ENCODE measurements at regions not wholly inside any gene's neighbourhood (a gene's known extent, or its start where the extent isn't known, plus 50 kb on each side); places are given as distances from the start of the nearest gene placed in this dataset.
"Not testable (repeated sequence)": the region's sequence is repeated elsewhere in the genome, so short reads cannot be mapped to it uniquely, and the experiment has no call there.

- DNase-seq: no peak
Measured at GRCh38 chr9:22654833-22655232, 208.2 kb downstream of the DMRTA1 start.

DNA sequence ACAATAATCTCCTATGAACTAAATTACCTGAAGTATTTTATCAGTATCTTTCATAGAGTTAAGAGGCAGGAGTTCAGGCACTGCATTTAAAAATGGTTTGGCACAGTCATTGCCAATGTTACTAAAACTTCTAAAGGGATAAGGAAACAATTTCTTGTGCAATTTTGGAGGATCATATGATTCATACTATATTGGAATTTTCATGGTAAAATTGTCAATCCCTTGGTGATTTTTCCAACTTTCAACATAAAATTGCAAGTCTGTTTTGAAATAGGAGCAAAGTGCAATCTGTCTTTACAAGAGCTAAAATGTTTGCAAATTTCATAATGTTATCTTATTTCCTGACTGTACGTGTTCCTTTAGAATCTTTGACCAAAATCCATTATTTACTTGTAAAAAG lies 211.1 kb downstream of the DMRTA1 start:
- no peak for DNase-seq

GRCh38 chr9:22658484-22658883 lies 211.9 kb downstream of the DMRTA1 start:
- DNase-seq: not testable (repeated sequence)

- no peak for DNase-seq
Measured at GRCh38 chr9:22682536-22682935, 235.9 kb downstream of the DMRTA1 start.

- no peak for DNase-seq
Measured at GRCh38 chr9:22682961-22683699, 236.5 kb downstream of the DMRTA1 start.

GRCh38 chr9:22683700-22684075 lies 237.1 kb downstream of the DMRTA1 start:
- no peak for DNase-seq

- DNase-seq: no peak
Measured at GRCh38 chr9:22693156-22693555, 246.5 kb downstream of the DMRTA1 start.

GRCh38 chr9:22700171-22700570 lies 253.5 kb downstream of the DMRTA1 start:
- DNase-seq: no peak

- no peak for DNase-seq
Measured at GRCh38 chr9:22718653-22719052, 272.0 kb downstream of the DMRTA1 start.

GRCh38 chr9:22722492-22722891 lies 275.9 kb downstream of the DMRTA1 start:
- no peak for DNase-seq

- DNase-seq: no peak
Measured at GRCh38 chr9:22731786-22732185, 285.2 kb downstream of the DMRTA1 start.

DNA sequence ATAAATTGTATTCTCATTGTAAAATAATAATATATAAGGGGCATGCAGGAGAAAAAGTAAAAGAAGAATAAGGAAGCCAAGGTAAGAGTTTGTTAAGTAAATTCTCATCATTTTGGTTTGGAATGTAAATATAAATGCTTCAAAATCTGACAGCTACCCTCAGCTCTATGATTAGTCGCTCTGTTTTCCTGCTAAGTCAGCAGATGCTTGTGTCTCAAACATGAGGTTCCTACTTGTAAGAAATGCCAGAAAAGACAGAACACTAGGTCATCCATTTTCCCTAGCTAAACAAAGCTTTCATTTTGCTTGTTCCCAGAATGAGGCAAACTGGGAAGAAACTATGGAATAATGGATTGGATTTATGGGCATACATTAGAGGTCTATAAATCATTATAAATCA lies 293.1 kb downstream of the DMRTA1 start:
- DNase-seq: no peak

GRCh38 chr9:22740781-22741180 lies 294.2 kb downstream of the DMRTA1 start:
- DNase-seq: no peak

DNA sequence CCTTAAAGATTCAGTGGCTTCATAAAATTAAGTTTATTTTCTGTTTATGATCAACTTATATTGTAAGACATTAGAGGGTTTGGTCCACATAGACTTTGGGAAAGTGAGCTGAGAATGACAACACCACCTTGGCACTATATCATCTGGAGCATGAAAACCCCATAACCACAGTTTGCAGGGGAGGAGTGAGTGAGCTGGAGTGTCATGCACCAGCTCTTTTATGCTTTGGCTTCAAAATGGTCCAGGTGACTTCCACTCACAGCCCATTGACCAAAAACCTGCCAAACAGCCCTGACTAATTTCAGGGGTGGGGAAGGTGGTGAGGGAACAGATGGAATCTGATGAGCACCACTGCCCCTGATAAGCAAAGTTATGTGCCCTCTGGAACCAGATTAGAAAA lies 295.8 kb downstream of the DMRTA1 start:
- no peak for DNase-seq

DNA sequence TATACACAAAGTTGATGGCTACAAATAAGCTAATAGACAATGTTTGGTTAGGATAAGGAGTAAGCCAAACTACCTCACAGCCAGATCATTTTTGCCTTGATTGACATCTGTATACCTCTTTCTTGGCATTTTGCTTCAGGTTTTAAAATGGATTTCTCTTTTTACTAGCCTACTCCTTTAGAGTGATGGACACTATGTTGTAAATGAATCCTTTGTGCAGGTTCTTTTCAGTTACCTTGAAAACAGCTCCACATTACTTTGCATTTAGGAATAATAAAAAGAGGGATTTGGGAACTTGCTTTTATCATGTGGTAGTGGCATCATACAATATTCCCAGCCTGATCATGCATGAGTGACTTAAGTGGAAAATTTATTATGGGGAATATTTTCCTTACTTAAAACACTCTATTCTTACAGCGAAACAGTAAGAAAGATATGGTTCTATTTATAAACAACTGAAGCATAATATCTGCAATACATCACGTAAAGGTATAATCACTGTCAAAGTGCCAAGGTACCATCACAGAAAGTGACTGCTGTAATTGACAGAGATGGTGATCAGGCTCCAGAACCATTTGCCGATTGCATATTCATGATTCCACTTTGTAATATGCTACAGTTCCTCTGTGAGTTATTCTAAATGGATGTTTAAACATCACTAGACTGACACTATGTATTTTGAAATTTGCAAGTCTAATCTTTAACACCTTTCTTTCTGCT lies 327.0 kb downstream of the DMRTA1 start:
- DNase-seq: no peak

DNA sequence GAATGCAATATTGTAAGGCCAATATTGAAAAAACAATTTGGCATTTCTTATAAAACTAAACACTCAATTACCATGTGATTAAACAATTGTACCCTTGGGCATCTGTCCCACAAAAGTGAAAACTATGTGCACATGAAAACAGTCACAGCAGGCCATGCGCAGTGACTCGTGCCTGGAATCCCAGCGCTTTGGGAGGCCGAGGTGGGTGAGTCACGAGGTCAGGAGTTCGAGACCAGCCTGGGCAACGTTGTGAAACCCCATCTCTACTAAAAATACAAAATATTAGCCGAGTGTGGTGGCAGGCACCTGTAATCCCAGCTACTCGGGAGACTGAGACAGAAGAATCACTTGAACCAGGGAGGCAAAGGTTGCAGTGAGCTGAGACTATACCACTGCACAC lies 343.7 kb downstream of the DMRTA1 start:
- no peak for DNase-seq

- DNase-seq: no peak
Measured at GRCh38 chr9:22808876-22809275, 362.3 kb downstream of the DMRTA1 start.

DNA sequence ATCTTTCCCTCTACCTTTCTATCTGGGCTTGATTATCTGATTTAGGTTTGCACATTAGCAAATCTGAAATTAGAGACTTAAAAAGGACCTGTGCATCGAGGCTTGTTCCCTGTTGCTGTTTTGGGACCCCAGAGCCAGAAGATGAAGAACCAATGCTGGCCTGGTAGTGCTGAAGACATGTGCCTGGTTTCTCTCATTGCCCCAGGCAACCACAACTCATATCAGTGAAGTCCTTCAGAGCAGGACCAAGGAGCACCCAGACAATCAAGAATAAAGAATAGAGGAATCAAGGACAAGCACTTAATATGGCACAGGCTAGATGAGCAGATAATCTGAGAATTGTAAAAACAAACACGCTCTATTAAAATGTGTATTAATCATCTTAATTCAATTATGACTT lies 362.7 kb downstream of the DMRTA1 start:
- DNase-seq: no peak

DNA sequence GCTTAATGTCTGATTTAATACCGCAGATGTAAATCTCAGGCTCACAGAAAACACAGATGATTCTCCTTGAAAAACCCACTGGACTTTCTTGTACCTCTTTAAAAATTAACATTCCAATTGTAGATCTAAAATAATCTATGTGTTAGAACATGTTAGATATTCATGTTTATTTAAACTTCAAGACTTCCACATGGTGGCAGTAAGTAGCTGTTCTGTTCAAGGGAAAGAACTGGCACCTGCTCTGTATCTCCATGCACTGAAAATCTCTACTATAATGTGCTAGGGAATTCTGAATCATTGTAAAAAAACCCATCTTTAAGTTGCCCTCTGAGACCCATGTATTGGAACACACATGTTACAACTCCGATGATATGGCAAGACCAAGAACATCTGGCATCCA lies 366.9 kb downstream of the DMRTA1 start:
- no peak for DNase-seq

DNA sequence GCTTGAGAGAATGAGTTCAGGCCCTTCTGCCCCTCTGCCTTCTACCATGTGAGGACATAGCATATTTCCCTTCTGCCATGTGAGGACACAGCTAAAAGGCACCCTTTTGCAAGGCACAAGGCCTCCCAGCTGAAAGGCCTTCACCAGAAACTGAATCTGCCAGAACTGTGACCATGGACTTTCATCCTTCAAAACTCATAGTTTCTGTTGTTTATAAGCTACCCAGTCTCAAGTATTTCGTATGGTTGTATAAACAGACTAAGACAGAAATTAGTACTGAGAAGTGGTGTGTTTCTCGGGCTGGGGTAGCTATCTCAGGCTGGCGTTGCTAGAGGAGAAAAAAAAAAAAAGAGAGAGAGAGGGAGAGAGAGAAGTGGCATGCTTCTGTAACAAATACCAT lies 368.6 kb downstream of the DMRTA1 start:
- DNase-seq: no peak

DNA sequence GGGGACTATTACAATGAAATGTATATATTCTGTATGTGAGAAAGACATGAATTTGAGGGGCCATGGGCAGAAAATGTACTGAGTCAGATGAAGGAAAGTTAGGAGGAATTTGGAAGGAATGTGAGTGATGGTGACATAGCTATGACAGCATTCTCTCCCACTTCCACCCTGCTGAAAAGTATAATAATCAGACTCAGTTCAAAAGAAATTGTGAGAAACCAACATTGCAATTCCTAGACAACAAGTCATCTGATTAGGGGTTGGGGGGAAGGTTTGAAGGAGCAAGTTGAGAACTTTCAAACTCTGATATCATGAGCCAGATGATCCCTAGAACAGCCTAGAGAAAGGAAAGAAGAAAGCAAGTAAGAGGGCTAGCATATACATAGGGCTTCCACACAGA lies 370.6 kb downstream of the DMRTA1 start:
- DNase-seq: no peak

DNA sequence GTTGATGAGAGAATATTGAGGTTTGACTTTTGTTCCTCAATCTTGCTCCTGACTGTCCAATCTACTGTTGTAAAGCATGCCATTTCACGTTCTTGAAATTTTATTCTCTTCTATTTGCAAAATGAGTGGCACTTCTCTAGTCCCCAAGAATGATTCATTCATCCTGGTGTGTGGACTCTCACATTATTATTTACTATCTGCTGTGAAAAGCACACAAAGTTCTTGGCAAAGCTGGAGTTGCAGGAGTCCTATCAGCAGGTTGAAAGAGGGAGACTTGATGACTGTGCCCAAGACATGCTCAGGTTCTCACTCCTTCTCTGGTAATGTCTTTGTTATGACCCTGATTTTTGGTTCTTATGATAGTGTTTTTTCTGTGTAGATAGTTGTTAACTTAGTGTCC lies 382.6 kb downstream of the DMRTA1 start:
- no peak for DNase-seq

DNA sequence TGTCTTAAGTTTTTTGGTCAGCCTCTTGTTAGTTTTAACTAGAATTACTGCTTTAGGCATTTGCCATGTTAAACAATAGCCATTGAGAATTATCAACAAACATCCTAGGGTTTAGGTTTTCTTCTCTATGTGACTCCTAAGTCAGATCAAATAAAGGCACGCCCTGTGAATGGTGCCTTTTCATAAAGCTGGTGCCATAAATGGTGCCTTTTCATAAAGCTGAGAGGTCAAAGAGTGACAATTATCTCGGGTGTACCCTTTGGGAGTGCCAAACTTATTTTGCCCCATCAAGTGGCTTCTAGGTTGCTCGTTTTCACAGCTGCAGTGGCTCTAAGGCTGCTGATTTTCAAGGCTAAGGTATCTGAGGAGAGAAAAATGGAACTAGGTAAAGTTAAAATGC lies 391.6 kb downstream of the DMRTA1 start:
- DNase-seq: no peak

DNA sequence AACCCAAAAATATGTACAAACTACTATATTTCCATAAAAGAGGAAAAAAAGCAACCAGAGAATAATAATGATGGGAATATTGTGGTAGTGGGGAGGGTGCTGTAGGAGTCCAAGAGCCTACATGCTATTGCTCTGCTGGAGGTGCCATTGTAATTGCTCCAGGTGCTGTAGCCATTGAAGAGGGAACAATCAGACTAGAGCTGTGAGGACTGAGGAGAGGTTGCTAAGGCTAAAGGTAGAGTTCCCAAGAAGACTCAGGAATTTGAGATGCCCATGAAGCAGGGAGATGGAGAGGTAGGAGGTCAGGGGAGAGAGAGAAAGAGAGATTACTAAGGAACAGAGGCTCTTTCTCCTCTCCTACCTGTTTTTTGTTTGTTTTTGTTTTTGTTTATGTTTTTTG lies 394.0 kb downstream of the DMRTA1 start:
- DNase-seq: no peak

GRCh38 chr9:22845243-22845642 lies 398.6 kb downstream of the DMRTA1 start:
- DNase-seq: not testable (repeated sequence)

Measured in CD4-positive, alpha-beta T cell treated with Interleukin-17A for 1 hour (primary cell).